Bone marrow (tissue), 2 donors: ENCODE measurements at regions not wholly inside any gene's neighbourhood (a gene's known extent, or its start where the extent isn't known, plus 50 kb on each side); places are given as distances from the start of the nearest gene placed in this dataset.

Experiments used
- DNase-seq, 2 donors: peaks; one replicate each; lab custom pipeline; 2025; lab: John Stamatoyannopoulos, UW

DNA sequence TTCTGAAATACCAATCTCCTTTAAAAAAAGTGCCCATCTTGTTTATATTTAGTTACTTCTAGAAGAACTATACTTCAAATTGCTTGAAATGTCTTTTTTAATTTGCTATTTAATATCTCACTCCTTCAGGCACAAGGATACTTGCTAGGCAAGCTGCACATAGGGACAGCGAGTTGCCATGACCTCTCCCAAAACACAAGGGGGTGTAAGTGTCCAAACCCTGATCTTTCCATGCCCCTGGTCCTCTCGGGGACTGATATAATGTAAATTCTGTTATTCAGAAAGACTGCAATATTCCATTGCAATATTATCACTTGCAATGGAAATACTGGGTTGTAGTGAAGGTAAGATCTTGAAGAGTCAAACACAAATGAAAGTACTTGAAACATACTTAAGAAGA lies 480.4 kb downstream of the CETN3 start:
- DNase-seq: no peak

DNA sequence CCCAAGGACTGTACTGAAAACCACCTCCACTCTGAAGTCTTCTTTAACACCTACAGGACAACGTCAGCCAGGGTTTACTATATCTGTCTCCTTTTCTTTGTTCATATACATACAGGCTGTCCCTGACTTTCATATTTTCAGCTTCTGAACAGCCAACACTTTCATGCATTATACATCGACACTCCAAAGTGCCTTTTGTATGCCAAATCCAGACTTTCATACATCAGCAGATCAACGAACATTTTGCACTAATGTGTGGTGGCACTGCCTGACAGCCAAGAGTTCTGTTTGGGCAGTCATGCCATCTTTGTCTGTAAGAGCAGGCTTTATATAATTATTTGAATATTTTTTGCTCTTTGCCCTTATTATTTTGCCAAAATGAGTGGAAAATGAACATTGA lies 487.4 kb downstream of the CETN3 start:
- no peak for DNase-seq

DNA sequence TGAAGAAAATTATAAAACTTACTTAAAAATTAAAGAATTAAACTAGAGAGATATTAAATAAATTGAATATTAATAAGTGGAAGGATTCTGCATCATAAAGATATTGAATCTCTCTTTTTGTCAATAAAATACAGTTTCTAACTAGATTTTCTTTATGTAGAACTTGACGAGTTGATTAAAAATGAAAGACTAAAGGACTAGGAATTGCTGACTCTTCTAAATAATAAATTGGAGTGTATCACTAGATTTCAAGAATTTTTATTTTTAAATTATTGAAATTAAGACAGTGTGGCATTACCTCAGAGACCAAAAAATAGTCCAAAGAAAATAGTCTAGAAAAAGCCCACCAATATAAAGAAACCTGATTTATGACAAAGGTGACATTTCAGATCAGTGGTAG lies 492.4 kb downstream of the CETN3 start:
- DNase-seq: no peak

DNA sequence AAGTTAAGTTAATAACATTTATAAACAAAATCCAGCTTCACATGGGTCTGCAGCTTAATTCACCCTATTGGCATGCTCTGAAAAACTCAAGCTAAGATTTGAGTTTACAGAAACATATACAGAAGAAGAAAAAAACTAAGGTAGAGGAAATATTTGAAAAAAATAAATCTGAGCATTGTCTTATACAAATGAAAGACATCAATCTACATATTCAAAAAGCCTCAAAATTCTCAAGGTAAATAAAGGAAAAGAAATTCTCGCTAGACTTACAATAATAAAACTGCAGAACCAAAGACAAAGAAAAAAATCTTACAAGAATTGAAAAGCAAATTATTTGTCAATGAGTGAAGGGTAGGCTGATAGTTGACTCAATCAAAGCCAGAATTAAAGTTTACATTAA lies 493.4 kb downstream of the CETN3 start:
- no peak for DNase-seq

DNA sequence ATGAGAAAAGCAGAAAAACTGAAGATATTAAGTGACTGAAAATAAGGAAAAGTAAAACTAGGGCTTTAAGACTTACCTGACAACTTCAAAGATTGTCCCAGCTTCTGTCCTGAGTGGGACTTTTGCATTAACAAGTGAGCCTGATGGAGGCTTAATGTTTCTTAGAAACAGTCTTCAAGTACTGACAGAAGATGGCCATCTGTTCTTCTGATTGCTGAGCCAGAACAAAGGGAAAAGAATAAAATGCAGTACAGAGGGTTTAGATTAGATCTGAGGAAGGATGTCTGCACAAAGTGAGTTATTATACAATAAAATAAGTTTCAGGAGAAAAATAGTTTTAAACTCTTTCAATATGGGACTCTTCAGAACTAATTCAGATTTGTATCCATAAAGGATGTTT lies 500.7 kb downstream of the CETN3 start:
- no peak for DNase-seq

DNA sequence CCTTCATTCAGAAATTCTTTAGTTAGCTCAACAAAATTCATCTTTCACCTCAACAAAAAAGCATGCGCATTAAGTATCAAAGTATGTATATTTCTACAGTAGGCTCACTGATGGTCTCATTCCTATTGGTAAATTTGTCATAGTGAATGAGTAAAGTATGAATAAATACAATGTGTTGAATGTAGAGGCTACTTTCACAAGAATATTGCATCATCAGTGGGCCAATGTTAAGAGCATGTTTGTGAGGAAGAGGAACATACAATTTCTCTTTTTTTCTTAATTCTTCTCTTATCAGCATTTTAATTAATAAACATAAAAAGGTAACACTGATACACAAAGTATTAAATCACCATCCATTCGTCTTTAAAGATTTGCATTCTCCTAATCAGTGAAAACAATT lies 505.1 kb downstream of the CETN3 start:
- DNase-seq: no peak

DNA sequence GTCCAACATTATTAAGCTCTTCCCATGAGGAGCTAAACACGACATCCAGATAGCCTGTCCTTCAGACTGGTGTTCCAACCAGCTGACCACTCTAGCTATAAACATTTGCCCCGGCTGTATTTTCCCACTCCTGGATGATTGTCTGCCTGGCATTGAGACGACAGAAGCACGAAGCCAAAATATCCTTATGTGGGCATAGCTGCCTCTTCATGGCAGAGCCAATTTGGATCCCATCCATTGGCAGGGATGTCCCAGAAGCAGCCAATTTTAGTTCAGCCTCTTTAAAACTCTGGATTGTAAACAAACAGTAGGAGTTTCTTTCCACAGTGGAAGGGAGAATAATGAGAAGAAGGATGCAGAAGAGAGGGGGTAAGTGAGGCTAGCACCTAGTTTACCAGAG lies 507.6 kb downstream of the CETN3 start:
- DNase-seq: no peak

DNA sequence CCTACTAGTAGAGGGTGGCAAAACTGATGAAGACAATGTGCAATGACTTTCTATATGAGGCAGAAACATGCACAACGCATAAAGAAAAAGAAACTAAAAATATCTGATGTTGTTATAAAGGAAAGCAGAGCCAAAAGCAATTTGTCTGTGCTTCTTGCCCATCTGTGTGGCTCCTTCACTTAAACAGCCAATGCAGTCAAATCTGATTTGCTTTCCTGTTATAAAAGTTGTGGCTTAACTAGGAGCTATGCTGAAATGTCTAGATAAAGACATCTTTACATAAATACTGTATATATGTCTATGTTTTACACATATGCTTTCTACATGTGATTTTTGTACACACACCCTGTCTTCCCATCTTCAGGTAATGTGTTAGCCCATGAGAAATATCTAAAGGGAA lies 508.2 kb downstream of the CETN3 start:
- no peak for DNase-seq

DNA sequence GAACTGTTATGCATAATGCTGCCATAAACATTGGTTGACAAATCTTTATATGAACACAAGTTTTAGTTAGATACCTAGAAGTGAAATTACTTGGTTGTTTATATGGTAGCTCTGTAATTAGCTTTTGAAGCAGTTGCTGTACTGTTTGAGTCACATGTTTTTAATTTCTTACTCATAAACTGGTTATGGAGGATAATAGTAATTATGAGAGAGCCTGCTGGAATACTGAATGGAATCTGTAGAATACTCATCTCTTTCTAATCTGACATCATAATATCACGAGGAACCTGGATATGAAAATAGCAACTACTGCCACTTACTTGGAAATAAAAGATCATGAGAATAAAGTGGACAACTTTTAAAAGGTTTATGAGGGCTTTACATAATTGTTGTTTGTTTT lies 509.2 kb downstream of the CETN3 start:
- no peak for DNase-seq

DNA sequence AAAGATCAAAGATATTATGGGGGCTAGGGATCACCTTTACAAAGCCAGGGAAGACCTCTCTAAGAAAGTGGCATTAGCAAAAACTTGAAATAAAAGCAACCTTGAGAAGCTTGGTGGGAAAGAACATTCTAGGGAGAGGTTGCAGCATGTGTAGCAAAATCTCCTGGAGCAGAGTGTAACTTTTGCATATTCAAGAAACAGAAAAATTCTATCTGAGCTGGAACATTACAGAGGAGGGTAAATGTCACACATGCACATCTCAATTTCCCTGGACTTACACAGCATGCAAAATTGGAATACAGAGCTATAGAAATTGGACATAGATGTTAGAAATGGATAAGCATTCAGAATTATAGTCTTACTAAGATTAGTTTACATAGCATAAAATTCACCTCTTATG lies 510.0 kb downstream of the CETN3 start:
- DNase-seq: no peak

DNA sequence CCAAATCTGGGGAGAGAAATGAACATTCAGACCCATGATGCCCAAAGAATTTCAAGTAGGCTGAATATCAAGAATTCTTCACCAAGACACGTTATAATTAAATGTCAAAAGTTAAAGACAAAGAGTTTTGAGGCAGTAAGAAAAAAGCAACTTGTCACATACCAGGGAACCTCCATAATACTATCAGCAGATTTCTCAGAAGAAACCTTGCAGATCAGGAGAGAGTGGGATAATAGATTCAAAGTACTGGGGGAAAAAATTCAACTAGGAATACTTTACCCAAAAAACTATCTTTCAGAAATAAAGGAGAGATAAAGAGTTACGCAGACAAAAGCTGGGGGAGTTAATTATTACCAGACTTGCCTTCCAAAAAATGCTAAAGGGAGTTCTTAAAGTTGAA lies 516.0 kb downstream of the CETN3 start:
- DNase-seq: no peak

DNA sequence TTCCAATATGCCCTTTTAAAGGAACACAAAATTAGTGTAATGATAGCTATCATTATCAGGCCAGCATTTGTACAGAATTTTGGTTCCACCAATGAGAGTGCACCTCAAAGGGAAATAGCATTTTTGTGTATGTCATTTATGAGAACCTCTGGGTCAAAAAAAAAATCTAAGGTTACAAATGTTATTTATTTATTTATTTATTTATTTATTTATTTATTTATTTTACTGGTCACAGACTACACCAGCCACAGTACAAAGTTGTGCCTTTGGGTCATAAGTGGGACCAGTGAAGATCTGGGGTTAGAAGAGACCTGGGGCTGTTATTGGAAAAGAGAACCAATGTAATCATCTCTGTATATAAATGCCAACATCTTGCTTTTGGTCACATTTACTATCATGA lies 523.9 kb downstream of the CETN3 start:
- DNase-seq: no peak

DNA sequence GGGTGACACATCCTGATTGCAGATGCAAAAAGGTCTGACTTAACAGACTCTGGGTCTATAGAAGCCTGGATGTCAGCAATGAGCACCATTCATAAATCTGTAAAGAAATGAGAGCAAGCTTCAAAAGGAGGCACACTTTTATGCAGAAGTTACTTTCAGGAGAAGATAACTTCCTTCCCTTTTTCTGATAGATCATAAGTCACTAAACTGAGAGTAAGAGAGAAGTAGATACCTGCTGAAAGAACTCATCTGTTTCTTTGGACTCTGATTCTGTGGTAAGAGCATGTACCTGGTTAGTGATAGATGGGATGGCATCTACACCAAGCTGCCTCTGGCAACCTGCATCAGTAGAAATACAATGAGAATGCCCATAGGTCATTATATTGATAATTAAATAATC lies 525.6 kb downstream of the CETN3 start:
- DNase-seq: peak in 1 of 2 donors; percentile 13

DNA sequence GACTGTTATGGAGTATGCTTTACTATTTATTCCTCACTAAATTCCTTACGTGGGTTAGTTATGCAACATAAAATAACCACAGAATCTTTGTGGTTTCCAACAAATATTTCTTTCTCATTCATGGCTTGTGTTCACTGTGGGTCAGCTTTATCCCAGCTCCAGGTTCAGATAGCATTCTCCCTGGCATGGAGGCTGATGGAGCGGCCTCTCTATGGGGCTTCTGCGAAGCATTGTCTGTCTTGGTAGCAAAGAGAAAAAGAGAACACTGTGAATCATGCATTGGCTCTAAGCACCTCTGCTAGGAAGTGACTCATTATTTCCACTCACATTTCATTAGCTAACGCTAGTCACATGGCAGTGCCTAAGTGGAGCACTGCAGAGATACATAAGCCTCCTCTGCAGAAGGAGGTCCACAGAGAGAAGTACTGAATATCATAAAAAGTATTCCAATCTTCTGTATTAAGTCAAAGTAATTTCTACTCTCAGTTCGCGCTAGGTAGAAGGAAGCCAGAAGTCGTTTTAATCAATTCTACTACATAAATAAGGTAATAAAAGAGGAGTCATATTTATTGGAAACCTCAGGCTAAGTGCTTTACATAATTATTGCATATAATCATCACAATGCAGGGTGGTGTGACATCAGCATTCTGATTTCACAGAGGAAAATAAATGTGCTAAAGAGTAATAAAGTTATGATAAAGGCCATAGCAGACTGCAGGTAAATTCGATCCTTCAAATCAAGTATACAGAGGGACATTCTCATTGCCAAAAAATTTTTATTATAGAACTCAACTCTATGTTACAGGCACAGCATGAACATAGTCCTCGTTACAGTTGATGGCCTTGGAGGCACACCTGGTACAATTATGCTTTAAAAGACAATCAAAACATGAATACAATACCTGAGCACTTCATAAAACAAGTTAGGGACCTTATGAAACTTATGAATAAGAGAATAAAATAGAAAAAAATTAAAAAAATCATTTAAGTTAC lies 531.1 kb downstream of the CETN3 start:
- DNase-seq: no peak

DNA sequence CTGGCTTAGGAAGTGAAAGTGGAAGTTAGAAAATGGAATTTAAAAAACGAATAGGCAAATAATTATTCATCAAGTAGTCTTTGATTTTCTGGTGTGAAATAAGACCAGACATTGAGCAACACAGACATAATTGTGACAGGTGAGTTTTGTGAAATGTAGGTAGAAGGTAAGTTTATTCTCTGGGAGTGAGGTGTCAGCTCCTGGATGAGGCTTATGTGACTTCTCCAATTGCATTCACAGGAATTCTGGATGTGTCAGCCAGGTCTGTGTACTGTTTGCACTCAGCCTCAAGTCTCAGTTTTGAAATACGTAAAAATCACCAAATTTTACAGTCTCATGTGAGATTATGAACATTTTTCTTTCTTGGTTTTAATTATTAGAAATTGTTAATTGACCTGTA lies 537.6 kb downstream of the CETN3 start:
- no peak for DNase-seq

DNA sequence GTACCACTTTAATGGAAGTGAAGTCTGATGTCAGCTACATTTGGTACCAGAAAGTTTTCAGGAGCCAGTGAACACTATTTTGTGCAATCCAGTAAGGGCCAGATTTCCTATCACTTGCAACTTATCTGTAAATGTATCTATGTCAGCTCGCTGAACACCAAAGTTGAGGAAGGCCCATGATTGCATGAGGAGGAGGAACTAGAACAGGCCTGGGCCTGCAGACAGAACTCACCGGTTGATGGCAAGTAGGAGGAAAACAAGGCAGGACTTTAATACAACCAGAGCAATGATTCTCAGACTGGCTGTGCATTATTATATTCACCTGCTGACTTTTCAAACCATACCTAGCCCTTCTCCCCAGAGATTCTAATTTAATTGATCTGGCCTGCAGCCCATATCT lies 540.2 kb downstream of the CETN3 start:
- DNase-seq: no peak

DNA sequence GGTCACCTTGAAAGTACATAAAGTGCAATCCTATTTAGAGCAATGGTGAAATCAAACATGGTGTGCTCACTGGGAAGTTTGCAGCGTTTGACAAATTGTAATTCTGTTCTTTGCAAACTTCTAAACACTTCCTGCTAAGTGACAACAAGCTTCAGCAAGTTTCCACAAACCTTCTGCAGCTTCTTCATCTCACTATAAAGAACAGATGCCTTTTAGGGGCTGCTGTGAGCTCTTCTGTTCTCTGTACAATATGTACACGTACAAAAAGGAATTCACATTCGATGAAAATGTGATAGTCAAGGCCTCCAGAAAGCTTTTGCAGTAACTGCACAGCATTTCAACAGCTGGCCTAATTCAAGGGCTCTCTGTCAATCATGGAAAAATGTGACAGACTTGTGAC lies 543.1 kb downstream of the CETN3 start:
- DNase-seq: no peak

DNA sequence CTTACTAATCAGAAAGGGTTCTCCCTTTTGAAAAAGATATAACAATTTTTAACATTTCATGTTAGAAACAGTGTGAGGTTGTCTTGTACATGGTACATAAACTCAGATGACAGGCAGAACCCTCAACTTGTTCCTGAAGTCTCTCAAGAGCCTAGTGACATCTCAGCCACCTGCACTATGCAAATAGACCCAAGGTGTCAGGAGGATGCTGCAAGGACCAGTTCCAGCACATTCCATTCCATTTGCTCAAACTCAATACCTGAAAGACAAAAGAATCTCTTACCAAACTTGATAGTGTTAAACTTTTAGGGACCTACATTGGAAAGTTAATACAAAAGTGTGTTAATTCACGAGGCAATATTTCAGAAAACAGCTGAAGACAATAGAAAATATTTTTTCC lies 544.6 kb downstream of the CETN3 start:
- no peak for DNase-seq

DNA sequence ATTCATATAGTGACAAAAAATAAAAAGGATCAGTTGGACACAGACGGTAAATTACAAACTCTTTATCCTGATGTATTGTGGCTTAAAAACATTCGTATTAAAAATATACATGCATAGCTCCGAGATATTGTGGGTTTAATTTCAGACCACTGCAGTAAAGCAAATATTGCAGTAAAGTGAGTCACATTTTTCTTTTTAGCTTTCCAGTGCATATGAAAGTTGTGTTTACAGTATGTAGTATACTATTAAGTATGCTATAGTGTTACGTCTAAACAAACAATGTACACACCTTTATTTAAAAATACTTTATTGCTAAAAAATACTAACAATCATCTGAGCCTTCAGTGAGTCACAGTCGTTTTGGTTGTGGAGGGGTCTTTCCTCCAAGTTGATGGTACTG lies 551.8 kb downstream of the CETN3 start:
- DNase-seq: no peak

DNA sequence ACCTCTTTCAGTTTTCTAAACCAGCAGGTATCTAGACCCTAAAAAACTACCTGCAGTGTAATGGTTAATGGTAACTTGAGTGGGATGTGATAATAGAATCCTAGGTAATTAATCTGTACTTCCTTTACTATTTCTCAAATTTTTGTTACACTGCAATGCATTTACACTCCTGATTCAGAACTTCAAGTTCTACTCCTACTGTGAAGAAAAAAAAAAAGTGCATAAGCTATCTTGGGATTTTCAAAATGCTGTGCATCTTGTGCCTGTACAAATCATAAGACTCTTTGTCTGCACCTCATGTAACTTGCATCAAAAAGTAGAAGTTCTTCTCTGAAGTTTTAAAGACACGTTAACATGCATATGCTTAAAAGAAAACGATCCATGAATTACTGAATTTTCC lies 554.1 kb downstream of the CETN3 start:
- no peak for DNase-seq

DNA sequence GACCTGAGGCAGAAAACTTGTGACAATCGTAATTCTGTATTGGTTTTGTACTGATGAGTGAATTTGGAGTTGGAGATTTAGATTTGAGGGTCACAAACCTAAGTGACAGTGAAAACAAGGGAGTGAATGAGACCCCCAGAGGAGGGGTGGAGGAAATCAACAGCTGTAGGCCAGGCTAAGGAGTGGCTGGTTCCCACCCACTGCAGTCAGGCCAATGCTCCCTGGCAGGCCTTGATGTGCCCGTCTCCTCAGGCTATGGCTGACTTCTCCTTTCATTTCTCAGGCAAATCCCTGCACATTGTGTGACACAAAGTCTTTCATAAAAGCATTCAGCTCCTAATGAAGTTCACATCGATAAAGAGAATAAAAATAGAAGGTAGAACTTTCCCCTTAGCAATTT lies 557.6 kb downstream of the CETN3 start:
- DNase-seq: no peak

DNA sequence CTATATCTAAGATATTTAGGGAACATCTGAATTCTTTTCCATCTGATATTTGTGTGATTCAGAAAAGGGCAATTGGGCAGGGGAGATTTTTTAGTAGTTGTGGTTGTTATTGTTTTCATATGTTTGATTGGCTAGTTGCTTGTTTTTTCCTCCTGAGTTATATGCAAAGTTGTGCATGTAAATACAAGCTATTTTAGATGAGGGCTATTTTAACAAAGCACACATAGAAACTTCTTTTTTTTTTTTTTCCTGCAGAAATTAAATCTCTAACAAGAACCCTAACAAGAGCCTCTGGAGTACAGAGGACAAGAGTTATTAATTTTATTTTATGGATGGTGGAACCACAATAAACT lies 559.1 kb downstream of the CETN3 start:
- no peak for DNase-seq

DNA sequence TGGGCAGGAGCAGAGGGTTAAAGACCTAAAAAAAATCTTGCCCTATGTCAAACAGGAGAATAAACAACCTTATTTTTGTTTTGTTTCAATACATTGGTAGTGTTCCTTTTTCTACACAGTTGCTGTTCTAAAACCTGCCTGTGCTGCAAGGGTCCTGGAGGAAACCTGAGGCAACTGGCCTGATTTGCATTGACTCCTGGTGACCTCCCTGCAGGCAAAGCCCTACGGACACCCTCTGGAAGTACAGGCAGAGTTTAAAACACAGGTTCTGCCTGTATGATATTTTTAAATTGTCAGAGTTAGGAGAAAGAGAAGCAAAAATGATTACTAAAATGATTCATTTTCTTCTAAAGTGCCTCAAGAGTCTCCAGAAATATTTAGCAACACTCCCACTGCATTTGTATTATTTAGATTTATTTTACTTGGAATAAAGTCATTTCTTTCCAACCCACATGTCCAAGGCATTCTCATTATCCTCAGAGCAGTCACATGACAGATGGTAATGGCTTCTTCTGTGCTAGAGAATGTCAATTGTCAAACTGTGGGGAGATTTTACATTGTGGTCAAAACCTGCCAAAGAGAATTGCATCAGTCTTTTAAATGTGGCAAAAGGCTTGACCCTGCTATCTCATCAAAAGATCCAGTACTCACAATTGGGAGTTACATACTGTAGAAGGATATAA lies 559.6 kb downstream of the CETN3 start:
- DNase-seq: no peak

DNA sequence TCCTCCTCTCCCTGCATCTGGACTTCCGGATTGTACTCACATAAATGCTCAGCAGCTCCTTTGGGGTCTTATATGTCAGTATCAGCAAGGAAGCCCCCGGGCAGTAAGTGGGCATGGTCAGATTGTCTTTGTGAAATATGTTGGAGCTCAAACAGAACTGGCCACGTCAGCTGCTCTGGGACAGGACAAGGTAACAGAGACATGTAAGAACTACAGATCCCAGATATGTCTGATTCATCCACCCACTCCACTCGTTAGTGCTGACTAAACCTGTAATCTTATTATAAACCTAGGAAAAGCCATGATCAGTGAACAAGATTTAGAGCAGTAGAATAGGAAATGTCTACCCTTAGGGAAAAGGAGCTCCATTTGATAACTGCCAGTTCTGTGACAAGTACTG lies 561.8 kb downstream of the CETN3 start:
- no peak for DNase-seq
